Ramos (cell line): ENCODE measurements at regions not wholly inside any gene's neighbourhood (a gene's known extent, or its start where the extent isn't known, plus 50 kb on each side); places are given as distances from the start of the nearest gene placed in this dataset.
"Not testable (repeated sequence)": the region's sequence is repeated elsewhere in the genome, so short reads cannot be mapped to it uniquely, and the experiment has no call there.

Experiments
- in situ Hi-C: fragments of 300-500 bp; cut with MboI; formaldehyde crosslinking; loops from one replicate; pipeline ENCODE4 v1.14.3; 2022; ENCODE audit warnings: low sequenced_read_pairs; ENCODE audit not compliant: unreplicated experiment

- in situ Hi-C loops = no loop called here
These were observed 145.3 kb upstream of the RXFP2 start for GRCh38 chr13:31594056-31594455.

GRCh38 chr13:31595563-31595962, 143.8 kb upstream of the RXFP2 start:
- in situ Hi-C loops = no loop called here

GRCh38 chr13:31598990-31599389, 140.3 kb upstream of the RXFP2 start:
- in situ Hi-C loops = no loop called here

GRCh38 chr13:31605076-31605860, 134.1 kb upstream of the RXFP2 start:
- in situ Hi-C loops = no loop called here

- in situ Hi-C loops = not testable (repeated sequence)
These were observed 131.8 kb upstream of the RXFP2 start for GRCh38 chr13:31607531-31607930.

GRCh38 chr13:31608780-31609179, 130.5 kb upstream of the RXFP2 start:
- in situ Hi-C loops = not testable (repeated sequence)

GRCh38 chr13:31610270-31610998, 128.9 kb upstream of the RXFP2 start:
- in situ Hi-C loops = no loop called here

GRCh38 chr13:31611214-31611613, 128.1 kb upstream of the RXFP2 start:
- in situ Hi-C loops = no loop called here

- in situ Hi-C loops = no loop called here
These were observed 125.3 kb upstream of the RXFP2 start for GRCh38 chr13:31614073-31614472.

GRCh38 chr13:31614704-31615103, 124.6 kb upstream of the RXFP2 start:
- in situ Hi-C loops = no loop called here

GRCh38 chr13:31625115-31625514, 114.2 kb upstream of the RXFP2 start:
- in situ Hi-C loops = no loop called here

GRCh38 chr13:31627097-31627845, 112.1 kb upstream of the RXFP2 start:
- in situ Hi-C loops = no loop called here

- in situ Hi-C loops = no loop called here
These were observed 110.1 kb upstream of the RXFP2 start for GRCh38 chr13:31629085-31629780.

GRCh38 chr13:31631071-31631470, 108.3 kb upstream of the RXFP2 start:
- in situ Hi-C loops = no loop called here

GRCh38 chr13:31631746-31632145, 107.6 kb upstream of the RXFP2 start:
- in situ Hi-C loops = no loop called here

- in situ Hi-C loops = no loop called here
These were observed 100.7 kb upstream of the RXFP2 start for GRCh38 chr13:31638577-31638976.

- in situ Hi-C loops = no loop called here
These were observed 99.7 kb upstream of the RXFP2 start for GRCh38 chr13:31639443-31640163.

- in situ Hi-C loops = no loop called here
These were observed 89.6 kb upstream of the RXFP2 start for GRCh38 chr13:31649766-31650165.

- in situ Hi-C loops = no loop called here
These were observed 85.6 kb upstream of the RXFP2 start for GRCh38 chr13:31653730-31654129.
